MM.1S (cell line): ENCODE measurements at regions not wholly inside any gene's neighbourhood (a gene's known extent, or its start where the extent isn't known, plus 50 kb on each side); places are given as distances from the start of the nearest gene placed in this dataset.

Source experiments
- DNase-seq: peaks from one replicate; pipeline ENCODE4 v3.0.0-alpha.2; 2015
- H2AFZ ChIP-seq: fragments of 300-600 bp; sonication (generic); 2 replicates; pipeline ENCODE4 v1.6.0; 2016; ENCODE audit warnings: antibody characterized with exemption, low read length
- H3F3A ChIP-seq: fragments of 300-600 bp; sonication (generic); 2 replicates; pipeline ENCODE4 v1.6.1; 2016; ENCODE audit warnings: mild to moderate bottlenecking, antibody characterized with exemption, low read length, moderate library complexity, mixed read lengths; ENCODE audit not compliant: insufficient read depth
- H3K27ac ChIP-seq: fragments of 300-600 bp; sonication (generic); 2 replicates; pipeline ENCODE4 v1.5.1; 2016; ENCODE audit warnings: mild to moderate bottlenecking, low read length
- H3K27me3 ChIP-seq: fragments of 300-600 bp; sonication (generic); replicated peaks from 2 replicates; pipeline ENCODE4 v1.6.0; 2016; ENCODE audit warnings: low read length; ENCODE audit not compliant: insufficient read depth
- H3K36me3 ChIP-seq: fragments of 300-600 bp; sonication (generic); replicated peaks from 2 replicates; pipeline ENCODE4 v1.6.1; 2016; ENCODE audit warnings: mild to moderate bottlenecking, low read length, mixed read lengths; ENCODE audit not compliant: insufficient read depth
- H3K4me1 ChIP-seq: fragments of 300-600 bp; sonication (generic); 2 replicates; pipeline ENCODE4 v1.6.1; 2016; ENCODE audit warnings: low read length, mixed read lengths
- H3K4me2 ChIP-seq: fragments of 300-600 bp; sonication (generic); 2 replicates; pipeline ENCODE4 v1.6.0; 2016; ENCODE audit warnings: low read depth, low read length
- H3K4me3 ChIP-seq: fragments of 300-600 bp; sonication (generic); 2 replicates; pipeline ENCODE4 v1.5.1; 2016; ENCODE audit warnings: low read length, mixed read lengths
- H3K79me2 ChIP-seq: fragments of 300-600 bp; sonication (generic); 2 replicates; pipeline ENCODE4 v1.6.1; 2016; ENCODE audit warnings: mixed run types, low read length, mixed read lengths
- H3K9ac ChIP-seq: fragments of 300-600 bp; sonication (generic); 2 replicates; pipeline ENCODE4 v1.6.1; 2016; ENCODE audit warnings: low read length, mixed read lengths
- H3K9me2 ChIP-seq: fragments of 300-600 bp; sonication (generic); replicated peaks from 2 replicates; pipeline ENCODE4 v1.6.1; 2016; ENCODE audit warnings: mild to moderate bottlenecking, low read length, mixed read lengths; ENCODE audit not compliant: insufficient read depth
- H3K9me3 ChIP-seq: fragments of 300-600 bp; sonication (generic); replicated peaks from 2 replicates; pipeline ENCODE4 v1.6.1; 2016; ENCODE audit warnings: mild to moderate bottlenecking, low read length, mixed read lengths; ENCODE audit not compliant: insufficient read depth
- H4K20me1 ChIP-seq: fragments of 300-600 bp; sonication (generic); 2 replicates; pipeline ENCODE4 v1.6.1; 2016; ENCODE audit warnings: mild to moderate bottlenecking, low read length, moderate library complexity, mixed read lengths; ENCODE audit not compliant: insufficient read depth
- CTCF ChIP-seq: fragments of 300-600 bp; sonication (generic); IDR thresholded peaks from 2 replicates; pipeline ENCODE4 v1.5.1; 2016; ENCODE audit warnings: antibody characterized with exemption, low read length, mixed read lengths
- EZH2 ChIP-seq: fragments of 300-600 bp; sonication (generic); optimal IDR thresholded peaks from 2 replicates; pipeline ENCODE3; 2017; ENCODE audit warnings: low read depth, mild to moderate bottlenecking, antibody characterized with exemption, low read length, mixed read lengths
- EZH2phosphoT487 ChIP-seq: fragments of 300-600 bp; sonication (generic); IDR thresholded peaks from 2 replicates; pipeline ENCODE4 v1.6.1; 2018; ENCODE audit warnings: antibody characterized with exemption, low read length

GRCh38 chr5:119808474-119808873 is 179.1 kb downstream of the FAM170A start:
- Histone ChIP-seq H3K79me2 (no peaks in the 10 kb centered on the region), H3K27ac (no peak overlapping the region), H3F3A (no peaks in the 10 kb centered on the region)

GRCh38 chr5:119810217-119810616 is 180.9 kb downstream of the FAM170A start:
- Histone ChIP-seq H3K9me2 (no peaks in the 10 kb centered on the region), H3F3A (no peaks in the 10 kb centered on the region), H4K20me1 (no peaks in the 10 kb centered on the region), H3K4me3 (no peak overlapping the region), H3K79me2 (no peaks in the 10 kb centered on the region), H2AFZ (no peak overlapping the region), H3K4me2 (no peak overlapping the region), H3K27me3 (no peaks in the 10 kb centered on the region), H3K27ac (no peak overlapping the region), H3K36me3 (no peaks in the 10 kb centered on the region), H3K4me1 (no peaks in the 10 kb centered on the region), H3K9ac (no peak overlapping the region), H3K9me3 (no peaks in the 10 kb centered on the region)
- DNase-seq: no peak
- no peak for TF ChIP-seq CTCF
- no peak for TF ChIP-seq EZH2
- TF ChIP-seq EZH2phosphoT487: no peak

More at GRCh38 chr5:119808474-119808873, 179.1 kb downstream of the FAM170A start:
- no peak for DNase-seq
- no peak overlapping the region for H3K4me3 ChIP-seq
- no peaks in the 10 kb centered on the region for H3K27me3 ChIP-seq
- no peaks in the 10 kb centered on the region for H3K4me1 ChIP-seq
- TF ChIP-seq EZH2phosphoT487 (no peak), CTCF (no peak), EZH2 (no peak)
- no peaks in the 10 kb centered on the region for H3K36me3 ChIP-seq
- no peaks in the 10 kb centered on the region for H3K9me2 ChIP-seq
- no peak overlapping the region for H2AFZ ChIP-seq
- no peaks in the 10 kb centered on the region for H3K9me3 ChIP-seq
- no peak overlapping the region for H3K9ac ChIP-seq
- no peak overlapping the region for H3K4me2 ChIP-seq
- H4K20me1 ChIP-seq: no peaks in the 10 kb centered on the region

- H3K9ac ChIP-seq: no peak overlapping the region
- no peaks in the 10 kb centered on the region for H3K9me3 ChIP-seq
- H4K20me1 ChIP-seq: no peaks in the 10 kb centered on the region
- no peaks in the 10 kb centered on the region for H3K36me3 ChIP-seq
- H2AFZ ChIP-seq: no peak overlapping the region
- H3K27me3 ChIP-seq: no peaks in the 10 kb centered on the region
- H3K4me1 ChIP-seq: no peaks in the 10 kb centered on the region
- no peak overlapping the region for H3K4me3 ChIP-seq
- no peaks in the 10 kb centered on the region for H3K9me2 ChIP-seq
- H3K4me2 ChIP-seq: no peak overlapping the region
- DNase-seq: no peak
- no peak overlapping the region for H3K27ac ChIP-seq
- no peak for TF ChIP-seq EZH2phosphoT487
- TF ChIP-seq CTCF: no peak
- TF ChIP-seq EZH2: no peak
- no peaks in the 10 kb centered on the region for H3K79me2 ChIP-seq
- H3F3A ChIP-seq: no peaks in the 10 kb centered on the region
These were observed 182.1 kb downstream of the FAM170A start for GRCh38 chr5:119811458-119811857.
